ENCODE measurements at regions not wholly inside any gene's neighbourhood (a gene's known extent, or its start where the extent isn't known, plus 50 kb on each side); places are given as distances from the start of the nearest gene placed in this dataset.

DNA sequence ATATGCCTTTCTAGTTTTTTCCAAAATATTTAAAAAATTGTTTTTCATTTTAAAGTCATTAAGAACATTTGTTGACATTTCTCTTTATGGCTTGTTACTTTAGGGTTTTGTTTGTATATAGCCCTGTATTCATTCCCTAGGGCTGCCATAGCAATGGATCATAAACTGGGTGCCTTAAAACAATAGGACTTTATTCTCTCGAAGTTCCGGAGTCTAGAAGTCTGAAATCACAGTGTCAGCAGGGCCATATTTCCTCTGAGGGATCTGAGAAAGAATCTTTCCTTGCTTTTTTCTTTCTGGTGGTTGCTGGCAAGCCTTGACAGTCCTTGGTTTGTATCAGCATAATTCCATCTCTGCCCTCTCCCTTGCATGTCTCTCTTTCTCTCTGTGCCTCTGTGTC, 63.4 kb upstream of the CADPS start:
- TF ChIP-seq, protein P1, sequence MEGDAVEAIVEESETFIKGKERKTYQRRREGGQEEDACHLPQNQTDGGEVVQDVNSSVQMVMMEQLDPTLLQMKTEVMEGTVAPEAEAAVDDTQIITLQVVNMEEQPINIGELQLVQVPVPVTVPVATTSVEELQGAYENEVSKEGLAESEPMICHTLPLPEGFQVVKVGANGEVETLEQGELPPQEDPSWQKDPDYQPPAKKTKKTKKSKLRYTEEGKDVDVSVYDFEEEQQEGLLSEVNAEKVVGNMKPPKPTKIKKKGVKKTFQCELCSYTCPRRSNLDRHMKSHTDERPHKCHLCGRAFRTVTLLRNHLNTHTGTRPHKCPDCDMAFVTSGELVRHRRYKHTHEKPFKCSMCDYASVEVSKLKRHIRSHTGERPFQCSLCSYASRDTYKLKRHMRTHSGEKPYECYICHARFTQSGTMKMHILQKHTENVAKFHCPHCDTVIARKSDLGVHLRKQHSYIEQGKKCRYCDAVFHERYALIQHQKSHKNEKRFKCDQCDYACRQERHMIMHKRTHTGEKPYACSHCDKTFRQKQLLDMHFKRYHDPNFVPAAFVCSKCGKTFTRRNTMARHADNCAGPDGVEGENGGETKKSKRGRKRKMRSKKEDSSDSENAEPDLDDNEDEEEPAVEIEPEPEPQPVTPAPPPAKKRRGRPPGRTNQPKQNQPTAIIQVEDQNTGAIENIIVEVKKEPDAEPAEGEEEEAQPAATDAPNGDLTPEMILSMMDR (conservative IDR thresholded peaks at IDR 0.05; ENCODE audit: low read length) = no peak
- TF ChIP-seq EZH2phosphoT487 (IDR thresholded peaks at IDR 0.05; ENCODE audit: borderline replicate concordance, low read depth, low read length) = no peak
